Activated effector memory CD4-positive, alpha-beta T cell treated with Interleukin-2 at 50 U/mL for 16 hours (primary cell): ENCODE measurements at regions not wholly inside any gene's neighbourhood (a gene's known extent, or its start where the extent isn't known, plus 50 kb on each side); places are given as distances from the start of the nearest gene placed in this dataset.
"Not testable (repeated sequence)": the region's sequence is repeated elsewhere in the genome, so short reads cannot be mapped to it uniquely, and the experiment has no call there.

Experiments
- DNase-seq: peaks from one replicate; pipeline ENCODE4 v3.0.0-alpha.2; 2020

GRCh38 chr3:102038477-102039142 is 189.3 kb downstream of the NFKBIZ start:
- DNase-seq, result no peak

GRCh38 chr3:102040144-102040543 is 190.8 kb downstream of the NFKBIZ start:
- DNase-seq, result not testable (repeated sequence)

- DNase-seq, result no peak
Observed at GRCh38 chr3:102053375-102053989, 204.2 kb downstream of the NFKBIZ start.

GRCh38 chr3:102054543-102055080 is 205.3 kb downstream of the NFKBIZ start:
- DNase-seq, result no peak

- DNase-seq, result no peak
Observed at GRCh38 chr3:102057781-102058421, 208.6 kb downstream of the NFKBIZ start.

GRCh38 chr3:102059145-102059943 is 210.0 kb downstream of the NFKBIZ start:
- no peak for DNase-seq

- no peak for DNase-seq
Observed at GRCh38 chr3:102060814-102061213, 211.5 kb downstream of the NFKBIZ start.

GRCh38 chr3:102063572-102063971 is 214.3 kb downstream of the NFKBIZ start:
- DNase-seq, result no peak

- no peak for DNase-seq
Observed at GRCh38 chr3:102066470-102066869, 217.2 kb downstream of the NFKBIZ start.

- no peak for DNase-seq
Observed at GRCh38 chr3:102068327-102068726, 219.0 kb downstream of the NFKBIZ start.

GRCh38 chr3:102068736-102069135 is 219.4 kb downstream of the NFKBIZ start:
- DNase-seq, result no peak

- no peak for DNase-seq
Observed at GRCh38 chr3:102069211-102069662, 219.9 kb downstream of the NFKBIZ start.

- DNase-seq, result no peak
Observed at GRCh38 chr3:102074946-102075345, 225.6 kb downstream of the NFKBIZ start.

- DNase-seq, result no peak
Observed at GRCh38 chr3:102078401-102078800, 229.1 kb downstream of the NFKBIZ start.

GRCh38 chr3:102078854-102079808 is 229.8 kb downstream of the NFKBIZ start:
- no peak for DNase-seq

GRCh38 chr3:102079809-102080197 is 230.5 kb downstream of the NFKBIZ start:
- no peak for DNase-seq

GRCh38 chr3:102081572-102082289 is 232.4 kb downstream of the NFKBIZ start:
- DNase-seq, result no peak

- DNase-seq, result no peak
Observed at GRCh38 chr3:102083473-102083872, 234.2 kb downstream of the NFKBIZ start.

GRCh38 chr3:102084006-102084405 is 234.7 kb downstream of the NFKBIZ start:
- no peak for DNase-seq

- no peak for DNase-seq
Observed at GRCh38 chr3:102084704-102085103, 235.4 kb downstream of the NFKBIZ start.
